ENCODE measurements at regions not wholly inside any gene's neighbourhood (a gene's known extent, or its start where the extent isn't known, plus 50 kb on each side); places are given as distances from the start of the nearest gene placed in this dataset.

DNA sequence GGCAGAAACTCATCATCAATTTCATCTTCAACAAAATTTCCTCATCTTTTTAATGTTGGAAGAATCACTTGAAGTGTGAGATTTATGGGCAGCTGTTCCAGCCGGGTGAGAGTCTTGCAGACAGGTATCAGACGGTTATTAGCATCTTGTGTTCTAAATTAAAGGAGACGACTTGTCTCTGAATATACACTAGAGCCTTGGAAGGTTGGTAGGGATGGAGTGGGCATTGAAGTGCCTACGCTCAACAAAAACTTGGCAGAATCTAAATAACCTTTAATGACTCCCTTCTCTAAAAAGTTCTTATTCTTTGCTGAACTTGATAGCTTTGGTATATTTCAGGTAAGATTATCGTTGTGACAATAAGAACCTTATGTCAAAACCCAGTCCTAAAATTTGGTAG, 111.5 kb upstream of the MAGI3 start:
- Histone ChIP-seq H3K4me3 (ENCODE audit: low read length in 2 of 2) (no peak overlapping the region), H3K4me1 (ENCODE audit: control insufficient read depth in 2 of 2, insufficient read depth in 1 of 2, low read depth in 1 of 2, low read length in 2 of 2) (peaks cover 0 to 7% of the 10 kb centered on the region in 2 donors)

DNA sequence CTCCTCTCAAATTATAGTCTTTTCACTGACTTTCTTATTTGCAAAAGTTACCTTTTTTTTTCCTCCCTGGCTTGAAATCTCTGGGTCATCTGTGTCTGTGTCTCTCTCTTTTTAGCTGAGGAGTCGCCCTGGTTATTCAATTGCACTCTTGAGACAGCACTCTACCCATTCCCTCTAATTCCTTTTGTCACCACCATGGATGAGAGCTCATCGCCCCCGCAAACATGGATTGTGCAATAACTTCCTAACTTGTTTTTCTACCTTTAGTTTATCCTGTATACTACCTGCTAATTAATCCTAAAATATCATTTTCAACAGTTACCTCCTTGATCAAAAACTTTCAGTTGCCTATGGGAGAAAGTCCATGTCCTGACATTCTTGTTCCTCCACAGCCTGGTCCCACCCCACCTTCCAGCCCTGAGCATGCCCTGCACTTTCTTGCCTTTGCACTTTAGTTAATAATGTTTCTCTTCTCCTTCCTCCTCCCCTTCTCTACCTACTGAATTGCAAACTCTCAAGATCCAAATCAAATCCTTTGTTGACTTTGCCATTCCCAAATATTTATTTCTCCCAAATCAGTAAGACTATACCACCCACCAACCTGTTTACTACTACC, 110.4 kb upstream of the MAGI3 start:
- no peak overlapping the region for H2AK5ac ChIP-seq (ENCODE audit: low read depth, low read length)
- H2AFZ ChIP-seq (ENCODE audit: low read length), result no peak overlapping the region
- WGBS, 2 donors (ENCODE audit: extremely low coverage in 2 of 2, insufficient read length in 2 of 2, insufficient replicate concordance in 1 of 2), result no CpG with 5 or more reads among the region's 3 CpGs
- DNase-seq (ENCODE audit: low spot score), result no peak
- H3K4me1 ChIP-seq (ENCODE audit: control insufficient read depth in 2 of 2, insufficient read depth in 1 of 2, low read depth in 1 of 2, low read length in 2 of 2), result peaks cover 0 to 12% of the 10 kb centered on the region in 2 donors
- no peak overlapping the region for H3K23ac ChIP-seq (ENCODE audit: low read depth, low read length, poor library complexity)
- no peak overlapping the region for H3K27ac ChIP-seq (replicated peaks; ENCODE audit: low read length)
- H3K4me2 ChIP-seq (ENCODE audit: insufficient read depth, low read length, poor library complexity, severe bottlenecking), result no peak overlapping the region
- H3K18ac ChIP-seq (ENCODE audit: low read length), result no peak overlapping the region
- H3K9me3 ChIP-seq (replicated peaks in 1 of 2; ENCODE audit: control insufficient read depth in 2 of 2, insufficient read depth in 1 of 2, low read depth in 1 of 2, low read length in 2 of 2), result no peaks in the 10 kb centered on the region
- H2BK5ac ChIP-seq (ENCODE audit: low read length), result no peak overlapping the region
- no peak overlapping the region for H3K4ac ChIP-seq (ENCODE audit: low read length)
- no peak overlapping the region for H3K4me3 ChIP-seq (ENCODE audit: low read length in 2 of 2)
- peaks cover 0 to 6% (median 0%) of the 10 kb centered on the region in 3 experiments for H3K27me3 ChIP-seq (ENCODE audit: control insufficient read depth in 3 of 3, insufficient read depth in 3 of 3, low read depth in 1 of 3, low read length in 3 of 3)
- no peak overlapping the region for H2BK15ac ChIP-seq (ENCODE audit: low read length)
- H2BK12ac ChIP-seq (ENCODE audit: low read length), result no peak overlapping the region
- H2BK120ac ChIP-seq (ENCODE audit: low read depth, low read length), result no peak overlapping the region
- no peak overlapping the region for H3K14ac ChIP-seq (ENCODE audit: low read length)
- no peak overlapping the region for H3K9ac ChIP-seq (ENCODE audit: low read depth, low read length, poor library complexity)
- H4K91ac ChIP-seq (ENCODE audit: low read depth, low read length, poor library complexity), result no peak overlapping the region
- H4K8ac ChIP-seq (ENCODE audit: low read depth, low read length), result no peak overlapping the region
- no peaks in the 10 kb centered on the region for H3K79me1 ChIP-seq (ENCODE audit: low read depth, low read length)
- H3K36me3 ChIP-seq (replicated peaks in 1 of 2; ENCODE audit: control insufficient read depth in 2 of 2, insufficient read depth in 2 of 2, low read length in 2 of 2), result no peaks in the 10 kb centered on the region

More for the DNA sequence above, 111.5 kb upstream of the MAGI3 start:
- Histone ChIP-seq H2BK15ac (ENCODE audit: low read length) (no peak overlapping the region), H2BK12ac (ENCODE audit: low read length) (no peak overlapping the region), H2BK120ac (ENCODE audit: low read depth, low read length) (no peak overlapping the region), H3K36me3 (replicated peaks in 1 of 2; ENCODE audit: control insufficient read depth in 2 of 2, insufficient read depth in 2 of 2, low read length in 2 of 2) (no peaks in the 10 kb centered on the region), H4K91ac (ENCODE audit: low read depth, low read length, poor library complexity) (no peak overlapping the region), H3K4ac (ENCODE audit: low read length) (no peak overlapping the region), H3K9me3 (replicated peaks in 1 of 2; ENCODE audit: control insufficient read depth in 2 of 2, insufficient read depth in 1 of 2, low read depth in 1 of 2, low read length in 2 of 2) (no peaks in the 10 kb centered on the region), H3K23ac (ENCODE audit: low read depth, low read length, poor library complexity) (no peak overlapping the region), H3K79me1 (ENCODE audit: low read depth, low read length) (no peaks in the 10 kb centered on the region), H3K27me3 (ENCODE audit: control insufficient read depth in 3 of 3, insufficient read depth in 3 of 3, low read depth in 1 of 3, low read length in 3 of 3) (peaks cover 0 to 6% (median 0%) of the 10 kb centered on the region in 3 experiments), H2AK5ac (ENCODE audit: low read depth, low read length) (no peak overlapping the region), H3K18ac (ENCODE audit: low read length) (no peak overlapping the region), H4K8ac (ENCODE audit: low read depth, low read length) (no peak overlapping the region), H3K9ac (ENCODE audit: low read depth, low read length, poor library complexity) (no peak overlapping the region), H3K27ac (replicated peaks; ENCODE audit: low read length) (no peak overlapping the region), H2AFZ (ENCODE audit: low read length) (no peak overlapping the region), H3K14ac (ENCODE audit: low read length) (no peak overlapping the region), H3K4me2 (ENCODE audit: insufficient read depth, low read length, poor library complexity, severe bottlenecking) (no peak overlapping the region), H2BK5ac (ENCODE audit: low read length) (no peak overlapping the region)
- WGBS, 2 donors (ENCODE audit: extremely low coverage in 2 of 2, insufficient read length in 2 of 2, insufficient replicate concordance in 1 of 2), result no CpG with 5 or more reads among the region's 5 CpGs
- no peak for DNase-seq (ENCODE audit: low spot score)

DNA sequence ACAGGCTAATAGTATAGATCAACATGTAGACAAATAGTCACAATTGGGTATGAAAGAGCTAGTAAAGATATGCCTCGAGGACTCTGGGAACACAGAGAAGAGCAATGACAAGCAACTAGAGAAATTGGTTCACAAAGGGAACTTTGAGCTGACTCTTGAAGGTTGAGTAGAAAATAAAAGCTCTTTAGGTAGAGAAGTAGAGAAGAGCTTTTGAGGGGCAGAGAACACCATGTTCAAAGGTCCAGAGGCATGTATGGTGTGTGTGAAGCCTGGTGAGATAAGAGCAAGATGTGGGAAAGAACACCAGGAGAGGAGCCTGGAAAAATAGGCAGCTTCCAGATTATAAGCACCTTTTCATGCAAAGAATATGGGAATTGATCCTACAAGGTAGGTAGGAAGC, 109.7 kb upstream of the MAGI3 start:
- H3K9me3 ChIP-seq (replicated peaks in 1 of 2; ENCODE audit: control insufficient read depth in 2 of 2, insufficient read depth in 1 of 2, low read depth in 1 of 2, low read length in 2 of 2), result no peaks in the 10 kb centered on the region
- H2BK12ac ChIP-seq (ENCODE audit: low read length), result no peak overlapping the region
- H2BK15ac ChIP-seq (ENCODE audit: low read length), result no peak overlapping the region
- H2BK120ac ChIP-seq (ENCODE audit: low read depth, low read length), result no peak overlapping the region
- H4K8ac ChIP-seq (ENCODE audit: low read depth, low read length), result no peak overlapping the region
- no CpG with 5 or more reads among the region's 1 CpG for WGBS, 2 donors (ENCODE audit: extremely low coverage in 2 of 2, insufficient read length in 2 of 2, insufficient replicate concordance in 1 of 2)
- H2BK5ac ChIP-seq (ENCODE audit: low read length), result no peak overlapping the region
- H3K18ac ChIP-seq (ENCODE audit: low read length), result no peak overlapping the region
- no peak overlapping the region for H2AFZ ChIP-seq (ENCODE audit: low read length)
- H3K4me2 ChIP-seq (ENCODE audit: insufficient read depth, low read length, poor library complexity, severe bottlenecking), result no peak overlapping the region
- no peak overlapping the region for H4K91ac ChIP-seq (ENCODE audit: low read depth, low read length, poor library complexity)
- no peak overlapping the region for H3K4ac ChIP-seq (ENCODE audit: low read length)
- H3K4me1 ChIP-seq (ENCODE audit: control insufficient read depth in 2 of 2, insufficient read depth in 1 of 2, low read depth in 1 of 2, low read length in 2 of 2), result peaks cover 0 to 11% of the 10 kb centered on the region in 2 donors
- no peak for DNase-seq (ENCODE audit: low spot score)
- no peak overlapping the region for H3K9ac ChIP-seq (ENCODE audit: low read depth, low read length, poor library complexity)
- no peak overlapping the region for H3K4me3 ChIP-seq (ENCODE audit: low read length in 2 of 2)
- no peak overlapping the region for H3K27ac ChIP-seq (replicated peaks; ENCODE audit: low read length)
- H3K27me3 ChIP-seq (ENCODE audit: control insufficient read depth in 3 of 3, insufficient read depth in 3 of 3, low read depth in 1 of 3, low read length in 3 of 3), result peaks cover 0 to 6% (median 0%) of the 10 kb centered on the region in 3 experiments
- no peak overlapping the region for H2AK5ac ChIP-seq (ENCODE audit: low read depth, low read length)
- H3K14ac ChIP-seq (ENCODE audit: low read length), result no peak overlapping the region
- no peaks in the 10 kb centered on the region for H3K36me3 ChIP-seq (replicated peaks in 1 of 2; ENCODE audit: control insufficient read depth in 2 of 2, insufficient read depth in 2 of 2, low read length in 2 of 2)
- H3K23ac ChIP-seq (ENCODE audit: low read depth, low read length, poor library complexity), result no peak overlapping the region
- no peaks in the 10 kb centered on the region for H3K79me1 ChIP-seq (ENCODE audit: low read depth, low read length)

DNA sequence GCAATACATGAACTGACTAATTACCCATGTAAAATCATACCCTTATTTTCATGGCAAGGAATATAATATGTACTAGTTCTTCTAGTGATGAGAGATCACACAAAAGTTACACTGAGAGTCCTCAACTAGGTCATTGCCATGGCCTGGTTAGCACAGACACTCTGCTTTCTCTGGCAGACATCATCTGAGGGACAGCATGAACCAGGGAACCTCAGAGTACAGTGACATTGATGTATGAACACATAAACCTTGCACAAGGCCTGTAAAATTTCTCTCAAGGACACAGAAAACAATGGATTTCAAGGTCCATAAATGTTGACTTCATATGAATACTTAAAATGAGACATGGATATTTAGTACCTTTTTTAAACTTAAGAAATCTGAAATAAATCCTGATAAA, 108.8 kb upstream of the MAGI3 start:
- Histone ChIP-seq H3K79me1 (ENCODE audit: low read depth, low read length) (no peaks in the 10 kb centered on the region), H3K9me3 (replicated peaks in 1 of 2; ENCODE audit: control insufficient read depth in 2 of 2, insufficient read depth in 1 of 2, low read depth in 1 of 2, low read length in 2 of 2) (no peaks in the 10 kb centered on the region), H4K8ac (ENCODE audit: low read depth, low read length) (no peak overlapping the region), H2AK5ac (ENCODE audit: low read depth, low read length) (no peak overlapping the region), H3K9ac (ENCODE audit: low read depth, low read length, poor library complexity) (no peak overlapping the region), H3K36me3 (replicated peaks in 1 of 2; ENCODE audit: control insufficient read depth in 2 of 2, insufficient read depth in 2 of 2, low read length in 2 of 2) (no peaks in the 10 kb centered on the region), H3K23ac (ENCODE audit: low read depth, low read length, poor library complexity) (no peak overlapping the region), H2BK5ac (ENCODE audit: low read length) (no peak overlapping the region), H2BK120ac (ENCODE audit: low read depth, low read length) (no peak overlapping the region), H3K18ac (ENCODE audit: low read length) (no peak overlapping the region), H2BK12ac (ENCODE audit: low read length) (no peak overlapping the region), H3K4me1 (ENCODE audit: control insufficient read depth in 2 of 2, insufficient read depth in 1 of 2, low read depth in 1 of 2, low read length in 2 of 2) (peaks cover 0 to 9% of the 10 kb centered on the region in 2 donors), H3K27ac (replicated peaks; ENCODE audit: low read length) (no peak overlapping the region), H3K14ac (ENCODE audit: low read length) (no peak overlapping the region), H4K91ac (ENCODE audit: low read depth, low read length, poor library complexity) (no peak overlapping the region), H3K4me2 (ENCODE audit: insufficient read depth, low read length, poor library complexity, severe bottlenecking) (no peak overlapping the region), H2BK15ac (ENCODE audit: low read length) (no peak overlapping the region), H3K27me3 (ENCODE audit: control insufficient read depth in 3 of 3, insufficient read depth in 3 of 3, low read depth in 1 of 3, low read length in 3 of 3) (peaks cover 0 to 6% (median 0%) of the 10 kb centered on the region in 3 experiments), H3K4ac (ENCODE audit: low read length) (no peak overlapping the region), H2AFZ (ENCODE audit: low read length) (no peak overlapping the region), H3K4me3 (ENCODE audit: low read length in 2 of 2) (no peak overlapping the region)
- DNase-seq (ENCODE audit: low spot score), result no peak
